ENCODE measurements at regions not wholly inside any gene's neighbourhood (a gene's known extent, or its start where the extent isn't known, plus 50 kb on each side); places are given as distances from the start of the nearest gene placed in this dataset.
"Not testable (repeated sequence)": the region's sequence is repeated elsewhere in the genome, so short reads cannot be mapped to it uniquely, and the experiment has no call there.

DNA sequence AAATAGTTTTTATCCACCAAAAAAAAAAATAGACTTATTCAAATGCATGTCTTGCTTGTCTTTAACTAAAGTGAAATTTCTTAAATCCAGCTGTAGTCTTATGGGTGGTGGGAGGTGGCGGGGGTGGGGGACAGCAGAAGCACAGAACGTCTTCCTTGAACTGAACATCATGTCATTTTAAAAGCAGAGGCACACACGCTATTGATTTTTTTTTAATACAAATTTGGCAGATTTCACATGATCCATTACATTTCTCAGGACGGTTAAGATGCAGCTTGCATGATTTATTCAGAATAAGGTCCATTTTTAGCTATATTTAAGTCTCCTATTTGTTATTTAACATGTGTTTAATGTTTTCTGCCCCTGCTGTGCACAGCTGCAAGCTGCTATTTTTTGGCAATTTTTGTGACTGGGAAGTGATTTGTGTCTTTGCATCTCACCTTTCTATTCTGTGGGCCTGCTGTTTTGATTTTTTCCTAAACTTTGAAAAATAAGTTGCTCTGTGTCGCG is 274.0 kb downstream of the TSHZ3 start:
- DNase-seq: no peak

DNA sequence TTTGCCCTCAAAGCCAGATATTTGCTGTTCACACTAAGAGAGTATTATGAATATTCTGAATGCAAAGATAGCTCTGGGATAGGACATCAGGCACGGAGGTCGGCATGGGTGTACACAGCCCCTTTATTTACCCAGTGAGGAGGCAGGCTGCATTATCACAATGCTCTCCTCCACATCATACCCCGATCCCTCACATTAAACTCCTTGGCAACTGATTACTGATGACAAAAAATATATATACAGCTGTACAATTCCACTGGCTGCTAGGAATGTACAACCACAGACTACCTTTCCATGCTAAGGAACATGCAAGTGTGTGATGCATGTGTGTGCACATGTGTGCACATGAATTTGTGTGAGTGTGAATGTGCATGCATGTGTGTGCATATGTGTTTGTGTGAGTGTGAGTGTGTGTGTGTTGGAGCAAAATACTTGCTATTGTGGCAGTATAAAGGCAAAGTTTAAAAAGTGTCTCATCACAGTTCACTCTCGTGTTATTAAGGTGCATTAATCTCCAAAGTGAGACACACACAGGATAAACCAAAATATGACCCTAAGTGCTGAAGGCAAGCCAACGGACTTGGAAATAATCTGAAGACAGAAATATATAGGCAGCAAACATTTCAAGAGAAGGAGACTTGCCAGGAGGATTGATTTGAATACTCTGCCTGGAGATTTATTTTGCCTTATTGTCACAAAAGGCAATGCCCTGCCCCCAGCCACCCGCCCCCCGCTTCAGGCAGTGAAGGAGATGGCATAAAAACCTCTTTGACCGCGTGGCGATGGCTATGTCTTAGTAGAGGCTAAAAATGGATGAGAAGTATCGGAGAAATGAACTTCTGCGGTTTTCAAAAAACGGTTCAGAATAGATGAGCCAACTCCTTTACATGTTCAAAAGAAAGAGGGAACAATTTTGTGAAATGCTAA is 274.8 kb downstream of the TSHZ3 start:
- DNase-seq: no peak

DNA sequence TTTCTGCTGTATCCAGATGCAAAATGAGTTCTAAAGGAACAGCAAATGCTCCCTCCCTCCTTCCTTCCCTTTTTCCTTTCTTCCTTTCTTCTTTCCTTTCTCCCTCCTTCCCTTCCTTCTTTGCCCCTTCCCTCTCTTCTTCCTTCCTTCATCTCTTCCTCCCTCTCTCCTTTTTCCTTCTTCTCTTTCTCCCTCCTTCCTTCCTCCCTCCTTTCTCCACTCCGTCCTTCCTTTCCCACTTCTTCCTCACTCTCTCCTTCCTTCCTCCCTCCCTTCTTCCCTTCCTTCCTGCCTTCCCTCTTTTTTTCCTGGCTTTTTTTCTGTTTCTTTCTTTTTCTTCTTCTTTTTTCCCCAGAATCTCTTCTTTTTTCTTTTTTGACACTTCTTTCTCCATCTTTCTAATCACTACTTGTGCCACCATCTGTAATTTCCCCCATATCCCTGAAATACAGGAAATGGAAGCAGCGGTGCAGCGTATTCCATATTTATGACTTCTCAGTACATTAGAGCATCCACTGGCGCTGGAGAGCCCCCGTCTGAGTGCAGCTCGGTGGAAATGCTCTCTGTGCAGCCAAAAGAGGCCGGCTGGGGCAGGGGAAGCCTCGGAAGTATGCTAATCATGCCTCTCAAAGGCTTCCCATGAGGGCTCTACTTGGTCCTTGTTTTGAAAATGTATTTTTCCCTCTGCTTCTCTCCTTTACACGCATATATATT is 275.6 kb downstream of the TSHZ3 start:
- no peak for DNase-seq

DNA sequence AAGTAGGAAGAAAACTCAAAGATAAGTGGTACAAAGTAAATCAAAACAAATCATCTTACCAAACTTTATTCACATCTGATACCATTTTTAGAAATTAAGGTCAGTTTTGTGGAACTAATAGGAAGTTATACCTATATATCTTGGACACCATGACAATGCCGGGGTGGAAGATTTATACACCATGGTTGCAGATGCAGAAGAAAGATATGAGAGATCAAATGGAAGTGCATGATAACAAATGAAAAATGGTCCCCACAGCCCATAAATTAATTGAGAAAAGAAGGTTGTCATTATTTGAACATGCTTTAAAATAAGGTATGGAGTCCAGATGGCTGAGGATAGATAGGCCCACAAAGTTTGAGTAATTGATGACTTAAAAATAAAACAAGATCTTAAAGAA is 276.8 kb downstream of the TSHZ3 start:
- DNase-seq: no peak

DNA sequence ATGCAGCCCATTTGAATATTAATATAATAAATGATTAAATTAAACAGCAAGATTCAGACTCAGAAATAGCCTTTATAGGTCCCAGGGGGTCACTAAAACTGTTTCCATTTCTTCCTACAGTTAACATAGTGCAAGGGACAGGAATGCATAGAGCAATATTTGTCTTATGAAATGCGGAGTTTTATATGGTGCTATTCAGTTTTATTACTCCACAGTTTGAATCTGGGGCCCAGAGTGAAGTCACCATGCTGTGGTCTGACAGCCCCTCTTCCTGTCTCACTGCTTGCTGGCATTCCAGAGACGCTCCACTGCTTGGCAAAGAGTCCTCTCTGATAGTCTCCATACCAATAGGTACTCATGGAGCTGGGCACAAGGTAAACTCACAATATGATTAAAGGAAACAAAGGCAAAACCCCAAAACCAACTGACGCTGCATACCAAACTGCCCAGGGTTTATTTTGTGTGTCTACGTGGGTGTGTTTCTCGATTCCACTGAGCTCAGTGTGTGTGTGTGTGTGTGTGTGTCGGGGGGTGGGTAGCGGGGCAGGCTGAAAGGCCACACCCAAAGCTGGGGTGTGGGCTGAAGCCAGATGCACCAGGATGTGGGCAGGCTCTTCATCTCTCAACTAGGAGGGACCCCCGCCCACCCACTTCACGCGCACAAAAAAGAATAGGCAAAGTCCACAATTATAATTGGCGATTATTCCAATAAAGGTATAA is 277.9 kb downstream of the TSHZ3 start:
- DNase-seq: no peak

DNA sequence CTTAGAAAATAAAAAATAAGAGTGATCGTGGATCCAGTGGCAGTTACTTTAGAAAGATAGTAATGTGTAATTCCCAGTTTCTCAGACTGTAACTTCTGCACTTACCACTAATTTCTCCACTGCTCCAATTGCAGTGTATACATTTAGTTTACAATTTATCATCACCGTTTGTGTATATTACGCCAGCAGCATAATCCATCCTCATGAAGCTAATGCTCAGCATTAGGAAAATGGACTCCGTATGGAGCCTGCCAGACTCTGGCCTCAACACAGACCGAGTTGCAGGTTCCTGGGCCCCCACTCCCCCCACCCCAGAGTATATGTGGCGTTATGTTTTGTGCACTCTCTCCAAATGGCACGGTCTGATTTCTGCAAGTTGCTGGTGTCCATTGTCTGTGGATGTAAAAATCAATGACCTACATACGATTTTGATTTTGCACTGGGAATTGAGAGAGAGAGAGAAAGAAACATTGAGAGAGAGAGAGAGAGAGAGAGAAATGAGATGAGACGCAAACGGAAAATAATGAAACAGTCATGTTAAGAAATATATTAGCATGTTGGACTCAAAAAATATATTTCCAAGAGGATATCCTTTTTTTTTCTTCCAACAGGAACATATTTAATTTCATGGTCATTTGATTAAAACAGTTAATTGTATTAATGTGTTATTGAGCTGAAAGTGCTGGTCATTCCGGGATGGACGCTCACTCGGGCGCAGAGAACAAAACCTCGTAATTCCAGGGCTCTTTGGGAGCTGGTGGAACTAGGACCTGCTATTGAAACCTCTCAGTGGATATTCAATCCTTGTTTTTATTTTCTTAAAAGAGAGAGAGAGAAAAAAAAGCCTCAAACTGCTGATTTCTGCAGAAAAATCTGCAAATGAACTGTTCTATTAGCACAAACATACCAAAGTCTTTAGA is 278.8 kb downstream of the TSHZ3 start:
- DNase-seq: no peak

DNA sequence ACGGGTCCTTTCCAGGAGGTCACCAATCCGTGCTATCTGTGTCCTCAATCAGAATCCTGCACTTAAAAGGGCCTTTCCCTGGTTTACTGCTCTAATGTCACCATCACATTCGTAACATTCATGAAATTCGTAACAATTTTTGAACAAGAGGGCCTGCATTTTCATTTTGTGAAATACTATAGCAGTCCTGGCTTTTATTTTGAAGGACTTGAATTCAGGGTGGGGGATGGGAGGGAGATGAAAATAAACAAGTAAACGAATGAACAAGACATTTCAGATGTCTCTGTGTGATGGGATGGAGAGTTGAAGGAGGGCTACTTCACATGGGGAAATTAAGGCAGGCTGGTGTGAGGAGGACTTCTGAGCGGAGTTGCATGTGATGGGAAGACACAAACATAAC is 281.0 kb downstream of the TSHZ3 start:
- DNase-seq: no peak

DNA sequence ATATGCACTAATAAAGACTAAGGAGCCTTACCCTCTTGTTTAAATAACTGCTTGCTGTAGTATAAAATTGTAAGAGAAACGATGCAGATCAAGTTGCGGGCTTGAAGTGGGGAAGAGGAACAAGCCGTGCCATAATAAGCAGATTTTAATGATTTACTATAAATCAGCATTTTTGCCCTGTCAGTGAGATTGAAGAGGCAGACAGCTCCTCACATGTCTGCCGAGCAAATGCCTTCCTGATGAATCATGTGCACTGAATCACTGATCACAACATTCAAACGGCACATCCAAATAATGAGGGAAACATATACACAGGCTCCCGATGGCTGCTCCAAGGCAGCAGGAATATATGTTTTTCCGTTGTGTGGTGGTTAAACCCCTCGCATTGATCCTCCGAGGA is 282.9 kb downstream of the TSHZ3 start:
- DNase-seq: no peak

DNA sequence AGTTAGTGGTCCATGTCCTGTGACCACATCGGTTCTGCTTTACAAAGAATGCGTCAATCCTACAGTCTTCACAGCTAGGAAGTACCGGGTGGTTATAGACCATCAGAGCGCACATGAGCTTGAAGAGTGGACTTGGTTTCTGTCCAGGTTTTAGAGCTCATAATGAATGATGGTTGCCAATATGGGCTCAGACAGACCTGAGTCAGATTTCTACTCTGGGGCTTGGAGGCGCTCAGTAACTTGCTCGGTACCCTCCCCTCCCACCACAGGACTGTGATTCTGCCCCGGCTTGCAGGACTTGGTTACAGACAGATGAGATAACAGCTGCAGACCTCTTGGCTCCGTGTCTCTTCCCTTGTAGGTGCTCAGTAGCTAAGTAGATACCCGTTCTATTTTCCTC is 284.7 kb downstream of the TSHZ3 start:
- DNase-seq: no peak

DNA sequence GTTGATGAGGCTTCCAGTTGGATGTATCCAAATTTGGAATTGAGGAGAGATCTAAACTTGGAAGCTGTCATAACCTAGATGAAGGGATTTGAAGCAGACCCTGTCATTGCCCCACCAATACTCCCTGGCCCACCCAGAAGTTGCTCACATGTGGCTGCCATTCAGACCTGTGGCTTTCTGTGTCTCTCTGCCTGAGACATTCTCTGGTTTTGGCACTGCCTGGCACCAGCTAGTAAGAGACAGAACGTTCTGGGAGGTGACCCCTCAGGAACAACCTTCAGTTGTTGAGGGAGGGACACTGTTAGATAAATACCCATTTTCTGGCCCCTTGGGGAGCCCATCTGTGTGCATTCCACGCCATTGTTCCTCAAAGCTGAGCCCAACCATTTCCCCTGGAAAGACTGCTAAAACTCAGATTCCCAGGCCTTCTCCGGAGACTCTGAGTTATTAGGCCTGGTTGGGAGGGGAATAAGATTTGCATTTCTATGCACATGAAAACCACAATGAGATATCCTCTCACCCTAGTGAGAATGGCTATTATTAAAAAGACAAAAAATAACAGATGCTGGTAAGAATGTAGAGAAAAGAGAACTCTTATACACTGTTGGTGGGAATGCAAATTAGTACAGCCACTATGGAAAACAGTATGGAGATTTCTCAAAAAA is 290.4 kb downstream of the TSHZ3 start:
- no peak for DNase-seq

DNA sequence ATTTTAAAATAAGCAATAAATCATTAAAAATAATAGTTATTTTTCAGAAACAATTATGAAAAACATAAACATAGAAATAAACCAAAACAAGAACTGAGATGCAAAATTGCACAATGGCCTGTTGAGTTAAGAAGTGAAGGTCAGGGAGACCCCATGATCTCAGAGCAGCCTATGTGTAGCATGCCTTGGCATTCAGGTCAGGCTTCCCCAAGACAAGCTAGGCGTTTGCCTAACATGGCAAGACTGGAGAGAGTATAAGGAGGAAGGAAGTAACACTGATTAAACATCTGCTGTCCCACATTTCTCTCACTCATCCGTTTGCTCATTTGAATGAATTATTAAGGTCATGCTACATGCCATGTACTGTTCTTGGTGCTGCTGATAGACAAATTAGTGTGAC is 291.8 kb downstream of the TSHZ3 start:
- no peak for DNase-seq

DNA sequence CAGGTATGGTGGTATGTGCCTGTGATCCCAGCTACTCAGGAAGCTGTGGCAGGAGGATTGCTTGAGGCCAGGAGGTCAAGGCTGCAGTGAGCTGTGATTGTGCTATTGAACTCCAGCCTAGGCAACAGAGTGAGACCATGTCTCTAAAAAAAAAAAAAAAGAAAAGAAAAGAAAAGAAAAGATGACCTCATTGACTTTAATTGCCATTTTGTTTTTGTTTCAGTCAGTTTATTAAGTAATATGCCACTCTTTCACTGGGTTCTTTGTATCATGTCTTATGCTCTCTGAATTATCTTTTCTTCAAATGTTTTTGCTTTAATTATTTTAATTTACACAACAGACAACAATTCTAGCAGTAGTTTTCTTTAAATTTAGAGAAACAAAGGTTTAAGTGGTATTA is 293.8 kb downstream of the TSHZ3 start:
- DNase-seq: no peak

DNA sequence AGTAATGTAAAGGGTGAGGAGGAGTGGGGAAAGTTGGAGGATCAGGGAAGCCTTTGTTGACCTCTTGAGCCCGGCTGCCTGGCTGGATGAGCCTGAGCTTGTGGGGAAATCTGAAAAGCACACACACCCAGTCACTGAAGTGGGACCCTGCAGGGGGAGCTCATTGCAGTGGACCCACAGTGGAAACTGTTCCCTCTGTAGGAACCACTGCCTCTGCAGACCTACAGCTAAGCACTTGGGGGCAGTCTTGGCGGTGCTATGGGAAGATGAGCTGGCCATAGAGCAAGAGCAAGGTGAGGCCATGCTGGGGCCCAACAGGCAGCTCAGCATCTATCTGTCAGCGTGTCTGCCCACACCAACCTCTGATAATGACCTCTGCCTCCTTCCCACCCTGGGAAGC is 294.8 kb downstream of the TSHZ3 start:
- DNase-seq: peak; percentile 9

DNA sequence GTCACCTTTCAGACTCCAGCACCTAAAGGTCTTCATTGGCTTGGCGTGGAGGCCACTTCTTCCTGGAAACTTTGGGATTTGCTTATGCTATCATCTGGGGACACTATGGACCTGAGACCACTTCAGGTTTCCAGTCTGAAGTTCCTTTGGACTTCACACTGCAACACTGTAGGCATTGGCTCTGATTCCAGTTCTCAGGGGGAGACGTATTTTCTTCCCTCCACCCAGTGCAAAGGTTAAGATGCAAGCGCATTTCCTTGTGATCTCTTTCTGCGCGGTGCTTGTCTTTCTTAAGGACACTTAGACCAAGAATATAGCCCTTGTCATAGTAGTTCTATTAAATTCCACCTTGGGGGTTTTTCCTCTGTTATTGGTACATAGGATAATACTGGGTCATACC is 299.8 kb downstream of the TSHZ3 start:
- DNase-seq: no peak

DNA sequence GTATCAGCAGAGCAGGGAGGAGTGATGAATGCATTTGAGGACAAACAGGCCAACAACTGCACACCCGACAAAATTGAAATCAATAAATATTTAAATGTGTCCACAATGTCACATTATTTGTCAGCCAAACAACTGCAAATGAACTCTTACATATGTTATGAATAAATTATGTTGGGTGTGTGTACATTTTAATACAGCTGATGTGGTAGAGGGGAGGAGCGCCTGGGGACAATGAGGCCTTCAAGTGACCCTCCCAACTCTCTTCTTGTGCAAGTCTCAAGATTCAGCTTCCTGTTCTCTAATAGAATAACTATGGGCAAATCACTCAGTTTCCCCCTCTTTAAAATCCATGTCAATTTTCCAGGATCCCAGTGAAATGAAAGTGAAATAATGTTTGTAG is 303.2 kb downstream of the TSHZ3 start:
- DNase-seq: no peak

DNA sequence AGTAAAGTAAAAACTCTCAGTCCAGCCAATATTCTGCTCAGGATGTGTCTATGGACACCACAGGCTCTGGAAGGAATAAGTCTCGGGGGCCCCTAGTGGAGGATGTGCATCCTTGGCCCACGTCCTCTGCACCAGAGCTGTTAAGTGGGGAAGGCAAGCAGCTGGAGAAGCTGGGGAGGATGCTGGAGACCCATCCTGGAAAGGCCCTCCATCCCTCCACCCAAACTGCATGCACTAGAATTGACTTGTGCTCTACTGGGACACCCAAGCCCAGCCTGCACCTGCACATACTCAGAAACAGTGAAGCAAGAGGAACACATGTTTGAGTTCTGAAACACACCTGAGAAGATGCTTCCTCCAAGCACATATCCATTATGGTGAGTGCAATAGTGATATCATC is 307.8 kb downstream of the TSHZ3 start:
- DNase-seq: no peak

DNA sequence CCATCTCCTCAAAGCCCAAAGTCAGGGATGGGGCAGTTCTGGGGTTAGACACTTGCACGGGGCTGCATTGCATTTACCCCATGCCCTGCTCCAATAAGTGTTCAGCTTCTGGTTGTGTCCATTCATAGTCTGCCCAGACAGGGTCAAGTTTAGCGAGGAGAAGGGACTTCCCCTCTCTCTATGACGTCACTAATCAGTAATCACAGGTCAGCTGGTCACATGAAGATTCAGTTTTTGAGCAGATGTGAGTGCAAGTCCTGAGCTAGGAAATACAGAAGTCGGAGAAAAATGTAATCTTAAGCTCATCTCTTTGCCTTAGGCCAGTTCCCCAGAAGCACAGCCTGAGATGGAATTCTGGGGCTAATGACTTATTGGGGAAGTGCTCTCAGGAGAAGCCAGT is 310.1 kb downstream of the TSHZ3 start:
- no peak for DNase-seq

DNA sequence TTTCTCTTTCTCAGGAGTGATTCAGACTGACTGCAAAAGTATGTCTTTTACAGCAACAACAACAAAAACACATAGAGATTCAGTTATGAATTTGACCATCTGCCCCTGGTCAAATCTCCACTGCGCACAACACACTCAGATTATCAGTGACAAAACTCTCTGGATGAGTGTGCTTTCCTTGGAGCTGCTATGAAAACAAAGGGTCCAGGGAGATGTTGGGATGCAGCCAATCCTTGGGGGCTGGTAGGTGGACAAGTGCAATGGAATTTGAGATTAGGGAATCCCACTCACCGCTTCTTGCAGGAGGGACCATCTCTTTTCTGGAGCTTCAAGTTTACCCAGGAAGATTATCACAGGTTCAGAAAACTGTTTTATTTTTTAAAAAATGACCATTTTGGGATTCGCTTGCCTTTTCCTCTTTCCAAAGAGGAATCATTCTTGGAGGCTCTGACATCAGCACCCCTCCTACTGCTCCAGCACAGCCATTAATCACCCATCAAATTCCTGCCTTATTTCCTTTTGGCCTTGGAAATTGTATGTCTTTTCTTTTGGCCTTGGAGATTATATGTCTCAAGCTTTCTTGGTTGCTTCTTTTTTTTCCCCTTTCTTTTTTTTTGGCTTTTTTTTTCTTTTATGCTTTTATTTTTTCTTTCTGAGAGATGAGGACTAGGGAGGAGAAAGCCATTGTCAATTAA is 311.8 kb downstream of the TSHZ3 start:
- no peak for DNase-seq

DNA sequence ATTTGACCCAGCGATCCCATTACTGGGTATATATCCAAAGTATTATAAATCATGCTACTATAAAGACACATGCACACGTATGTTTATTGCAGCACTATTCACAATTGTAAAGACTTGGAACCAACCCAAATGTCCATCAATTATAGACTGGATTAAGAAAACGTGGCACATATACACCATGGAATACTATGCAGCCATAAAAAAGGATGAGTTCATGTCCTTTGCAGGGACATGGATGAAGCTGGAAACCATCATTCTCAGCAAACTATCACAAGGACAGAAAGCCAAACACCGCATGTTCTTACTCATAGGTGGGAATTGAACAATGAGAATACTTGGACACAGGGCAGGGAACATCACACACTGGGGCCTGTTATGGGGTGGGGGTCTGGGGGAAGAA is 317.8 kb downstream of the TSHZ3 start:
- not testable (repeated sequence) for DNase-seq

DNA sequence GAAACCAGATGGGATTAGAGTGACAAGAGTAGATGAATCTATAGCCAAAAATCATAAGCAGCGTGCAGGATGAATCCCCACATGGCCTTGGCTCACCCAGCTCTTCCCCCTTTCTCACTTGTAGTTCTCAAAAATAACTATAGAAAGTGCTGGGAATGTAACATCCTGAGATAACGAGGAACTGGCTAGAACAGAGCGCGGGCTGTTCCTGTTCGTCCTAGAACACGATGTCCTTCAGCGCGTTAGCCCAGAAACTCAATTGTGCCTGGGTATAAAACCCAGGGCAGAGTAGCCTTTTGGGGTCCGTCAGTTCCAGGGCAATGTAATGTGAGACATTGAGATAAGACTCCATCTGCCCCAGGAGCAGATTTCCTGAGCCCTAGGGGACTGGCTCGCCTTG is 326.2 kb downstream of the TSHZ3 start:
- no peak for DNase-seq

DNA sequence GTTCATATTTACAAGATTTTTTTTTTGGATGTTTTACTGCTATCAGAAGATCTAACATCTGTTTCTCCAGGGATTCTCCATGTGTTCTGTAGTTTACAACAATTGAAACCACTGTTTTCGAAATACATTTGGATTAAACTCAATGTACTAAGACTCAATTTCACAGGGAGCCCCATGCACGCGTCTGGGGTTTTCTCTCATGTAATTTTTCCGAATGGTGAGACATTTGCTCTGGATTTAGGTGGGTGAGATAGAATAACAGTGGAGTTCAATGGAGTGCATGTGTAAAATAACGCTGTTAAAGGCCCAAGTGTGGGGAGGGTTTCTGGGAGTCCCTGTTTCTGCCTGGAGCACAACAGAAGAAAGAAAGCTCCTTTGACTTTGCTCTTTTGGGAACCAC is 330.3 kb downstream of the TSHZ3 start:
- DNase-seq: no peak

Data from activated T-cell treated with anti-CD3 and anti-CD28 coated beads for 4 hours (primary cell).